ENCODE measurements at regions not wholly inside any gene's neighbourhood (a gene's known extent, or its start where the extent isn't known, plus 50 kb on each side); places are given as distances from the start of the nearest gene placed in this dataset.
"Not testable (repeated sequence)": the region's sequence is repeated elsewhere in the genome, so short reads cannot be mapped to it uniquely, and the experiment has no call there.

- DNase-seq (ENCODE audit: low spot score): no peak
Measured at GRCh38 chr2:116769514-116769913, 1045.0 kb upstream of the DDX18 start.

- no peak for DNase-seq (ENCODE audit: low spot score)
Measured at GRCh38 chr2:116776556-116776955, 1037.9 kb upstream of the DDX18 start.

GRCh38 chr2:116787848-116788247 lies 1026.6 kb upstream of the DDX18 start:
- no peak for DNase-seq (ENCODE audit: low spot score)

- no peak for DNase-seq (ENCODE audit: low spot score)
Measured at GRCh38 chr2:116802671-116803070, 1011.8 kb upstream of the DDX18 start.

GRCh38 chr2:116804901-116805300 lies 1009.6 kb upstream of the DDX18 start:
- no peak for DNase-seq (ENCODE audit: low spot score)

- not testable (repeated sequence) for DNase-seq (ENCODE audit: low spot score)
Measured at GRCh38 chr2:116806505-116806904, 1008.0 kb upstream of the DDX18 start.

- no peak for DNase-seq (ENCODE audit: low spot score)
Measured at GRCh38 chr2:116809109-116809508, 1005.4 kb upstream of the DDX18 start.

GRCh38 chr2:116810071-116810470 lies 1004.4 kb upstream of the DDX18 start:
- no peak for DNase-seq (ENCODE audit: low spot score)

GRCh38 chr2:116810645-116811044 lies 1003.8 kb upstream of the DDX18 start:
- DNase-seq (ENCODE audit: low spot score): no peak

- no peak for DNase-seq (ENCODE audit: low spot score)
Measured at GRCh38 chr2:116819355-116819754, 995.1 kb upstream of the DDX18 start.

GRCh38 chr2:116820986-116821385 lies 993.5 kb upstream of the DDX18 start:
- DNase-seq (ENCODE audit: low spot score): no peak

- not testable (repeated sequence) for DNase-seq (ENCODE audit: low spot score)
Measured at GRCh38 chr2:116829543-116829942, 984.9 kb upstream of the DDX18 start.

GRCh38 chr2:116832148-116832547 lies 982.3 kb upstream of the DDX18 start:
- no peak for DNase-seq (ENCODE audit: low spot score)

- no peak for DNase-seq (ENCODE audit: low spot score)
Measured at GRCh38 chr2:116833052-116833451, 981.4 kb upstream of the DDX18 start.

- no peak for DNase-seq (ENCODE audit: low spot score)
Measured at GRCh38 chr2:116842164-116842563, 972.3 kb upstream of the DDX18 start.

GRCh38 chr2:116859708-116860107 lies 954.8 kb upstream of the DDX18 start:
- no peak for DNase-seq (ENCODE audit: low spot score)

- DNase-seq (ENCODE audit: low spot score): no peak
Measured at GRCh38 chr2:116874021-116874420, 940.5 kb upstream of the DDX18 start.

- DNase-seq (ENCODE audit: low spot score): no peak
Measured at GRCh38 chr2:116877274-116877673, 937.2 kb upstream of the DDX18 start.

- no peak for DNase-seq (ENCODE audit: low spot score)
Measured at GRCh38 chr2:116877944-116878343, 936.5 kb upstream of the DDX18 start.

- DNase-seq (ENCODE audit: low spot score): no peak
Measured at GRCh38 chr2:116879650-116880160, 934.8 kb upstream of the DDX18 start.

GRCh38 chr2:116891191-116891590 lies 923.3 kb upstream of the DDX18 start:
- no peak for DNase-seq (ENCODE audit: low spot score)

- DNase-seq (ENCODE audit: low spot score): no peak
Measured at GRCh38 chr2:116911540-116911939, 903.0 kb upstream of the DDX18 start.

GRCh38 chr2:116915673-116916072 lies 898.8 kb upstream of the DDX18 start:
- no peak for DNase-seq (ENCODE audit: low spot score)

- no peak for DNase-seq (ENCODE audit: low spot score)
Measured at GRCh38 chr2:116917196-116917595, 897.3 kb upstream of the DDX18 start.

- DNase-seq (ENCODE audit: low spot score): no peak
Measured at GRCh38 chr2:116918574-116918973, 895.9 kb upstream of the DDX18 start.

All from cerebellar cortex (tissue), 1 donor.